NCI-H1694 (cell line): ENCODE measurements at regions not wholly inside any gene's neighbourhood (a gene's known extent, or its start where the extent isn't known, plus 50 kb on each side); places are given as distances from the start of the nearest gene placed in this dataset.

Source experiments
- DNase-seq: peaks from one replicate; lab custom pipeline; 2025; lab: John Stamatoyannopoulos, UW

GRCh38 chr6:40265615-40266014 is 321.5 kb downstream of the LRFN2 start:
- DNase-seq: no peak

- no peak for DNase-seq
Observed at GRCh38 chr6:40263970-40264369, 323.2 kb downstream of the LRFN2 start.

DNA sequence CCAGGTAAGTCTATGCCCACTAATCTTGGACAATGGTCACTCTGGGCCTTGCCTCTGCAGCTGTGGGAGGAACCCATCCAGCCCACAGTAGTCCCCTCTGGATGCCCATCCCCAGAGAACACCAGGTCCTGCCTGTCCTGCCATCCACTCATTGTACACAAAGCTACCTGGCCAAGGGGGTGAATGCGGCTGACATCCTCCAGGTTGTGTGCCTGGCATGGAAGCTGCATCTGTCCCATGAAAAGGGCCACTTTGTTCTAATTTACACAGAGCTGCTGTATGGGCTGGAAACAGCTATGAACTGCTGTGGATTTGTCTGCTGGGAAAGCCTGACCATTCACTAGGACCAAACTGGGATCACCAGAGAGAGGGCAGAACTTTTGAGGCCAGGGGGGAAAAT is 324.8 kb downstream of the LRFN2 start:
- no peak for DNase-seq

GRCh38 chr6:40258531-40258930 is 324.3 kb upstream of the MOCS1 start:
- DNase-seq: no peak

- peak; percentile 12 for DNase-seq
Observed at GRCh38 chr6:40256831-40257230, 322.6 kb upstream of the MOCS1 start.

- no peak for DNase-seq
Observed at GRCh38 chr6:40256224-40256623, 322.0 kb upstream of the MOCS1 start.

GRCh38 chr6:40253420-40253819 is 319.2 kb upstream of the MOCS1 start:
- no peak for DNase-seq

DNA sequence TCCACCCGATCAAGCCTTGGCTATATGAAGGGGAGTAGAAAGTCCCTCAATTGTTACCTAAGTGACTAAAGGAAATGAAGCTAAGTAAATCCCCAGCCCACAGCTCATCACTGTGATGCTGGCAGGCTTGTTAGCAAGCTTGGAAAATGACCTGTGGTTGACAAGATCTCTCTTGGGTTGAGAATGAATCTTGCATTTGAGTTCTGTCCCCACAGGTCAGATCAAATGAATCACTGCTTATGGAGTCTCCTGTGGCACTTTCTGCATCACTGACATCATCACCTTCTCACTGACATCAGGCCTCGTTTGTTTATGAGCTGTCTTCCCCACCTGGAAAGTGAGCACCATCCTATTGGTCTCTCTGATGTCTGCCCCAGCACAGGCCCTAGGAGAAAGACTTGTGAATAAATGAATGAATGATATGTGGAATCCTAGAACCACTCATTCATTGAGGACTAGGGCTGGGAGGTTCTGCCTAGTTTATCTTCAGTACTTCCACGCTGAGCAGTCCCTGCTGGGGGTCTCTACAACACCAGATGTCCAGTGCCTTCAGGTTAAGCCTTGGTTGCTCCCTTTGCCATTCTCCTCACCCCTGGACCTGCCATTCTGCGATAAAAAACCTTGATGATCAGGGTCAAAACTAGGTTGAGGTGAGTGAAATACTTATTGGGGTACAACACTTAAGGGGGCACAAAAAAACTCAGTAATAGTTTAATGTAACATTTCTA is 318.4 kb upstream of the MOCS1 start:
- no peak for DNase-seq

GRCh38 chr6:40251637-40252300 is 317.5 kb upstream of the MOCS1 start:
- DNase-seq: peak; percentile 94

- no peak for DNase-seq
Observed at GRCh38 chr6:40249935-40250334, 315.7 kb upstream of the MOCS1 start.

GRCh38 chr6:40247516-40248115 is 313.4 kb upstream of the MOCS1 start:
- no peak for DNase-seq

- no peak for DNase-seq
Observed at GRCh38 chr6:40244699-40245098, 310.4 kb upstream of the MOCS1 start.

GRCh38 chr6:40232698-40233097 is 298.4 kb upstream of the MOCS1 start:
- DNase-seq: no peak

- no peak for DNase-seq
Observed at GRCh38 chr6:40227735-40228134, 293.5 kb upstream of the MOCS1 start.

GRCh38 chr6:40222354-40222753 is 288.1 kb upstream of the MOCS1 start:
- DNase-seq: no peak

- DNase-seq: no peak
Observed at GRCh38 chr6:40219799-40220198, 285.5 kb upstream of the MOCS1 start.

GRCh38 chr6:40210628-40211056 is 276.4 kb upstream of the MOCS1 start:
- no peak for DNase-seq

GRCh38 chr6:40205801-40206200 is 271.5 kb upstream of the MOCS1 start:
- no peak for DNase-seq

DNA sequence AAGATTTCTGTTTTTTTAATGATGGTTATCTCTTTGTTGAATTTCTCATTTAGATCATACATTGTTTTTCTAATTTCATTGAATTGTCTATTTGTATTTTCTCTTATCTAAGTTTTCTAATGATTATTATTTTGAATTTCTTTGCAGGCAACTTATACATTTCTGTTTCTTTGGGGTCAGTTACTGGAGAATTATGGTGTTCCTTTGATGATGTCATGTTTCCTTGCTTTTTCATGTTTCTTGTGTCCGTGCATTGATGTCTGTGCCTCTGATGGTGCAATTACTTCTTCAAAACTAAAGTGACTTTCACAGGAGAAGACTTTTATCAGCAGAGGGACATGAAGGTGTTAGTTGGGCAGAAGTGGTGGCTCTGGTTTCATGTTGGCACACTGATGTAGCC is 270.7 kb upstream of the MOCS1 start:
- no peak for DNase-seq

DNA sequence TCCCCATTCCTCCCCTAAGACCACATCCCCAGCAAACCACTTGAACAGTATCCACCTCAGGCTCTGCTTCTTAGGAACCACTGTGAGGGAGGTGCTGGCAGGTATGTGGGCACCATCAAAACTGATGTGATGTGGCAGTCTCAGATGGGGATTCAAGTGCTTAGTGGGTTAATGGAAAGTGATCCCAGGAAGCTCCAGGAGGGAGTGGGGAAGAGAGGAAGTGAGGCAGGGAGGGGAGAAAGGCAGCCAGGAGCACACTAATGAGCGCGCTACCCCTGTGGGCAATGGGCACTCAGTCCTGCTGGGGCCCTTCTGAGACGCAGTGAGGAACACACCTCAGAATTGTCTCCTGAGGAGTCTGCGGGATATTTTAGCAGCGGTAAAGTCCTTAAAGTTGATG is 263.1 kb upstream of the MOCS1 start:
- no peak for DNase-seq

- DNase-seq: no peak
Observed at GRCh38 chr6:40196135-40196518, 261.9 kb upstream of the MOCS1 start.

- no peak for DNase-seq
Observed at GRCh38 chr6:40195428-40196134, 261.3 kb upstream of the MOCS1 start.
